Ishikawa (cell line): ENCODE measurements at regions not wholly inside any gene's neighbourhood (a gene's known extent, or its start where the extent isn't known, plus 50 kb on each side); places are given as distances from the start of the nearest gene placed in this dataset.

Source experiments
- CEBPB ChIP-seq: IDR thresholded peaks from 2 replicates; pipeline ENCODE4 v1.6.1; 2012
- CREB1 ChIP-seq: IDR thresholded peaks from 2 replicates; pipeline ENCODE4 v1.6.1; 2012; ENCODE audit warnings: low read depth
- EGR1 ChIP-seq: IDR thresholded peaks from 2 replicates; pipeline ENCODE4 v1.6.1; 2012
- EP300 ChIP-seq: IDR thresholded peaks from 2 replicates; pipeline ENCODE4 v1.6.1; 2012; ENCODE audit warnings: borderline replicate concordance
- FOXM1 ChIP-seq: IDR thresholded peaks from 2 replicates; pipeline ENCODE4 v1.6.1; 2012; ENCODE audit warnings: low read depth, borderline replicate concordance
- MAX ChIP-seq: IDR thresholded peaks from 2 replicates; pipeline ENCODE4 v1.6.1; 2012
- RAD21 ChIP-seq: IDR thresholded peaks from 2 replicates; pipeline ENCODE4 v1.6.1; 2012; ENCODE audit warnings: low read depth
- REST ChIP-seq: IDR thresholded peaks from 2 replicates; pipeline ENCODE4 v1.6.1; 2012; ENCODE audit warnings: low read depth, mild to moderate bottlenecking
- TAF1 ChIP-seq: IDR thresholded peaks from 2 replicates; pipeline ENCODE4 v1.6.1; 2012; ENCODE audit warnings: low read depth, mild to moderate bottlenecking
- TEAD4 ChIP-seq: IDR thresholded peaks from 2 replicates; pipeline ENCODE4 v1.6.1; 2012
- YY1 ChIP-seq: IDR thresholded peaks from 2 replicates; pipeline ENCODE4 v1.6.1; 2012; ENCODE audit warnings: low read depth
- ZBTB7A ChIP-seq: IDR thresholded peaks from 2 replicates; pipeline ENCODE4 v1.6.1; 2012; ENCODE audit warnings: low read depth

GRCh38 chr2:129190494-129190893 is 789.0 kb upstream of the RAB6C start:
- TF ChIP-seq EP300 = no peak
- TF ChIP-seq TAF1 = no peak
- no peak for TF ChIP-seq REST
- no peak for TF ChIP-seq RAD21
- TF ChIP-seq MAX = no peak
- no peak for TF ChIP-seq ZBTB7A
- no peak for TF ChIP-seq FOXM1
- no peak for TF ChIP-seq EGR1
- no peak for TF ChIP-seq CEBPB
- no peak for TF ChIP-seq CREB1
- no peak for TF ChIP-seq TEAD4
- no peak for TF ChIP-seq YY1
